ENCODE measurements at regions not wholly inside any gene's neighbourhood (a gene's known extent, or its start where the extent isn't known, plus 50 kb on each side); places are given as distances from the start of the nearest gene placed in this dataset.
"Not testable (repeated sequence)": the region's sequence is repeated elsewhere in the genome, so short reads cannot be mapped to it uniquely, and the experiment has no call there.

DNA sequence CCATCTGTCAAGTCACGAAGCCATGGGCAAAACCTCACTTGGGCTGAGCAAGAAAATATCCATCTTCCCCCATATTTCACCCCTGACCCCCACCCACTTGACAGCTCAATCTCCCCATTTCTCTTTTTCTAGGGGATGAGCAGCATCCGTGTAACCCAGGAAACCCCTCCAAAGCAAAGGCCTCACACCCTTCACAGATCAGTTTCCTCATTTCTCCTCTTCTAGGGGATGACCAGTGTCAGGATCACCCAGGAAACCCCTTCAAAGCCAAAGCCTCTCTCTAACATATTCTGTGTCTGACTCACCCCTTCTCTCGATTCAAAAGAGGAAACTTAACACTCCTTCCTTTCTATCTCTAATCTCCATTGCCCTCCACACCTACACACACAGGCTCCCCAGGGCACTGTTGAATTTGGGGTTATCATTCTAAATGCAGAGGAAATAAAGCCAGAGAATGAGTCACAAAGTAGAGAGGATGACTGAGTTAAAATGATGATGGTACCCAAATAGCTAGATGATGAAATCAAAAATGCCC lies 439.7 kb downstream of the BUD13 start:
- ATAC-seq (ENCODE audit: low read depth in 2 of 2) (no peak), DNase-seq (no peak)
- Mint-ChIP-seq H3K4me3 (no peak overlapping the region), H3K27ac (no peak overlapping the region), H3K9me3 (peaks cover 0 to 17% (median 5%) of the 10 kb centered on the region in 7 donors), H3K27me3 (peaks cover 0 to 16% (median 13%) of the 10 kb centered on the region in 3 donors), H3K4me1 (no peaks in the 10 kb centered on the region), H3K36me3 (peaks cover 0 to 7% of the 10 kb centered on the region in 2 donors)

DNA sequence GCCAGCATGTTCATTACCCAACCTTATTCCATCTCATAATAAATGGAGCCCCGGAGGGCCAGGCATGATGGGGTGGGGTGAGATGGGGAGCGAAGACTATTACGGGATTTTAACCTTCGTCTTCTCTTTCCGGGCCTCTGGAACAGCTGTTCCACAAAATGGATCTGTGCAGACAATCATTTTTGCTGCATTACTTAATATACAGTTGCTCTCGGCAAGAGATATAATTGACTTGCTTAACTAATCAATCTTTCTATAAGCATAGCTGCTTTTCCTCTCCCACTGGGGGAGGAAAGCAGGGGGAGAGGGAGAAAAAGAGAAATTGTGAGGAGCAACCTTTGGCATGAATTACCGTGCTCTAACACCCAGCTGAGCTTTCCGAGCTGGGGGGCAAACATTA lies 440.4 kb downstream of the BUD13 start:
- Mint-ChIP-seq H3K4me1 (no peaks in the 10 kb centered on the region), H3K27me3 (peaks cover 0 to 16% (median 13%) of the 10 kb centered on the region in 3 donors), H3K9me3 (peaks cover 0 to 10% (median 4%) of the 10 kb centered on the region in 7 donors), H3K4me3 (no peak overlapping the region), H3K36me3 (peaks cover 0 to 7% of the 10 kb centered on the region in 2 donors), H3K27ac (no peak overlapping the region)
- DNase-seq (no peak), ATAC-seq (ENCODE audit: low read depth in 2 of 2) (no peak)

DNA sequence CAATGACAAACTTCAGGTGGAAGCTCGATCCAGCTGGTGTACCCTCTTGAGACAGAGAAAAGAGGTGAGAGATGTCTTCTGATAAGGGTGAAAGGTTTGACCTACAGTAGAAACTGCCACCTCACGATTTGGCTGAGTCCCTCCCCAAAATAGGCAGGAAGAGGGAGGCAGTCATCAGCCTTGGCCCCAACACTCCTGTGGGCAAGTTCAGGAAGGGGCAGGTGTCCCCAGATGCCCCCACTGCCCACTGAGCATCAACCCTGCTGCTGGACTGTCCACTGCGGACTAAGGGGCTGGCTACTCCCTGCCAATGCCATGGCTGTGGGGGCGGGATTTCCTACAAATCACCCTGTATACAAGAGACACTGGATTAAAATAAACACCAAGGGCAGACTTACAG lies 441.4 kb downstream of the BUD13 start:
- Mint-ChIP-seq H3K36me3 (no peaks in the 10 kb centered on the region), H3K4me3 (no peak overlapping the region), H3K27ac (peak overlapping the region in 1 of 6 donors; percentile 80), H3K27me3 (peaks cover 0 to 13% (median 9%) of the 10 kb centered on the region in 3 donors), H3K4me1 (no peaks in the 10 kb centered on the region), H3K9me3 (peaks cover 0 to 8% (median 2%) of the 10 kb centered on the region in 7 donors)
- DNase-seq (no peak), ATAC-seq (ENCODE audit: low read depth in 2 of 2) (no peak)

DNA sequence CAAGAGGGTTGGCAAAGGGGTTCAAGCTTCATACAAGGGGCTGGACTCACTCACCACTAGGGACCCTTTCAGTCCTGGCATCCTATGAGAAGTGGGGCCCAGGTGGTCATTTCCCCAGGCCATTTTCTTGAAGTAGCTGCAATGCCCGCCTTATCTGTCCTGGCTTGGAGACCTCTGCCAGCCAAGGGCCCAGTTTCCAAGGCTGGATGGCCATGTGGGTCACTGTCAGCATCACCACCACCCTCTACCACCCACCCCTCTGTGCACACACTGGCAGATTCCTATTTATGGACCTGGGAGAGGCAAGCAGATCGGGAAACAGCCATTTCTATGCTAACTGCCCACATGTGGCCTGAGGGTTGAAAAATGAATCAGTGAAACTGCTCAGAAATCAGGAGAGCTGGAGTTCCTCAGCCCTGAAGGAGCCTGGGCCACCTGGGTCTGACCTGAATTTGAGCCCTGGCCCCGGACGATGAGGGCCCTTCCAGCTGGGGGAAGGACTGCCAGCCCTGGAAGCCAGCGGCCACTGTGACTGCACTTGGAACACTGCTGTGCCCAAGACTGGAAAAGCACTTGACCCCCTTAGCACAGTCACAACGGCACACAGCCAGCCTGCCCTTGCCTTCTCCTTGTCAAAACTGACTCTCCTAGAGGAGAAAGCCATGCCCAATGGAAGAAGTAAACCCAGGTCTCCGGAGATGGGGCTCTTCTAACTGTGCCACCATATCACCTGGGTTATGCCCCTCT lies 442.2 kb downstream of the BUD13 start:
- H3K27ac Mint-ChIP-seq, result no peak overlapping the region
- peaks cover 0 to 13% (median 9%) of the 10 kb centered on the region in 3 donors for H3K27me3 Mint-ChIP-seq

DNA sequence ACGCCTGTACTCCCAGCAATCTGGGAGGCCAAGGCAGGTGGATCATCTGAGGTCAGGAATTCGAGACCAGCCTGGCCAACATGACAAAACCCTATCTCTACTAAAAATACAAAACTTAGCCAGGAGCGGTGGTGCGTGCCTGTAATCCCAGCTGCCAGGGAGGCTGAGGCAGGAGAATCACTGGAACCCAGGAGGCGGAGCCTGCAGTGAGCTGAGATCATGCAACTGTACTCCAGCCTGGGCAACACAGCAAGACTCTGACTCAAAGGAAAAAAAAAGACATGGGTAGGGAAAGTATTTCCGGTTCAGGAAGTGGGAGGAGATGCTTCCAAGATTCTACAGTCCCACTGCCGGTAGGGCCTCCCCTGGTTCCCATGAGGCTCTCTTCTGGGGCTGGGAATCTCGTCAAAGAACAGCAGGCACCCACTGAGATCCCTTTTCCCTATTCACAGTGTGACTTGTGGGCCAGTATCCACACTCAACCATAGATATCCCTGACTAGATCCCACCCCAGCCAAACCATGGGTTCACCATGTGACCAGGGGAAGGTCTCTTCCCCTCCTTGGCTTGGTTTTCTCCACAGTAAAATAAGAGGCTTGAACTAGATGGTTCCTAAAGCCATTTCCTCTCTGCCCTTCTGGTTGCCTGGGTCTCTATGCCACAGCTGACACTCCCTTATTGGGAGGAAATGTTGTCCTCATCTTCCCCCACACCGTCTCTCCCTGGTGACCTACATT lies 443.3 kb downstream of the BUD13 start:
- Mint-ChIP-seq H3K27me3 (peaks cover 0 to 12% (median 9%) of the 10 kb centered on the region in 3 donors), H3K9me3 (peaks cover 0 to 8% (median 1%) of the 10 kb centered on the region in 7 donors), H3K4me1 (no peaks in the 10 kb centered on the region), H3K4me3 (no peak overlapping the region), H3K27ac (peak overlapping the region in 1 of 6 donors; percentile 30), H3K36me3 (no peaks in the 10 kb centered on the region)
- DNase-seq (no peak), ATAC-seq (ENCODE audit: low read depth in 2 of 2) (no peak)

More for the DNA sequence above, 442.2 kb downstream of the BUD13 start:
- Mint-ChIP-seq H3K4me1 (no peaks in the 10 kb centered on the region), H3K9me3 (peaks cover 0 to 8% (median 1%) of the 10 kb centered on the region in 7 donors), H3K4me3 (no peak overlapping the region), H3K36me3 (no peaks in the 10 kb centered on the region)
- DNase-seq (no peak), ATAC-seq (ENCODE audit: low read depth in 2 of 2) (no peak)

DNA sequence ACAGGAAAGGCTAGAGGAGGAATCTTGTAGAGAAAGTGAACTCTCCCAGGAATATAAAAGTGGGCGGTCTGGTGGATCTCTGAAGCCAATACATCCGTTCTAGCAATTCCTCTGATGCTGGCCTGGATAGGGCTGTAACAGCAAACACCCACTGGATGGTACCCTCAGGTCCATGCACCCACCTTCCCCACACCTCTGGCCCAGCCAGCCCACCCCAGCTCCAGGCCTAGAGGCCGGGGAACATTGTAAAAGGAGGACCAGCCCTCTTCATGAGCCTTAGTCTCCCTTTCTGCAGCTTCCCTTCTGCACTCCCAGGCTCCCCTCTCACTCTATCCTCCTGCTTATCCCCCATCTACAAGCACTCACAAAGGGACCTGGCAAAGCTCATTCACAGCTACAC lies 443.9 kb downstream of the BUD13 start:
- Mint-ChIP-seq H3K27ac (peak overlapping the region in 1 of 6 donors; percentile 30), H3K36me3 (no peaks in the 10 kb centered on the region), H3K4me3 (peak overlapping the region in 1 of 8 donors; percentile 33), H3K9me3 (peaks cover 0 to 8% (median 1%) of the 10 kb centered on the region in 7 donors), H3K27me3 (peaks cover 0 to 9% (median 8%) of the 10 kb centered on the region in 3 donors), H3K4me1 (no peaks in the 10 kb centered on the region)
- ATAC-seq (ENCODE audit: low read depth in 2 of 2) (no peak), DNase-seq (no peak)

DNA sequence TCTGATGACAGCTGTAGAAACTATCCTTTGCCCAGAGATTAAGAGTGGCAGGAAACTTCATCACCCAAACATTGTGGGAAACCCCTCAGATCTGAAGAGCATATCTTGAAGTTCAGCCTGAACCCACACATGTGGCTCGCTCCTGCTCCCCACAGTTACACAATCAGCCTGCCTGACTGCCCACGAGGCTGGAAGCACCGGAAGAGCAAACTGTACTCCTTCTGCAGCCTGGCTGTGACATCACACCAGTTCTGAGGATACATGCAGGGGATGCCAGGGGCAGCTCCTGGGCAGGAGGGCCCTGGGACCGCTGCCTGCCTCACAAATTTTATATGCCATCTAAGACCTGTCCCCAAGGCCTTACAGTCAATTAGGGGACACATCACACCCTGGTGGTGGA lies 444.4 kb downstream of the BUD13 start:
- no peak overlapping the region for H3K27ac Mint-ChIP-seq
- H3K4me1 Mint-ChIP-seq, result no peaks in the 10 kb centered on the region
- no peak overlapping the region for H3K4me3 Mint-ChIP-seq
- H3K9me3 Mint-ChIP-seq, result peaks cover 0 to 8% (median 1%) of the 10 kb centered on the region in 7 donors
- ATAC-seq (ENCODE audit: low read depth in 2 of 2), result no peak
- peaks cover 0 to 9% (median 8%) of the 10 kb centered on the region in 3 donors for H3K27me3 Mint-ChIP-seq
- DNase-seq, result no peak
- no peaks in the 10 kb centered on the region for H3K36me3 Mint-ChIP-seq

DNA sequence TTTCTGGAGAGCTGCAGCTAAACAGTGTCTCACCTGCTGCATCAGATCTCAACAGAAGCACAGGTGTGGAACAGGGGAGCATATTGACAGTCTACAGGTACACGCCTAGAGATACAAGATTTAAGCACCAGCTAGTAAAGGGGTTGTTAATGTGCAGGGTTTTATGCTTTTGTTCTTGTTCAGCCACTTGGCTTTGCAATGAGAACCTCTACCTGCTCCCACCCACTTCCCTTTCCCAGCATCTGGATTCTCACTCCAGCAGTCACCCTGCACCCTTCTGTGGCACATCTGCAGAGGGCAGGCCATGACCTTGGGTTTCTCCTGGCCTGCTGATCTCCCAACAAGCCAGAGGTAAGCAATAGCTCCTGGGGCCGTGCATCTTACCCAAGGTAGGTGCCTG lies 446.6 kb downstream of the BUD13 start:
- Mint-ChIP-seq H3K4me3 (no peak overlapping the region), H3K9me3 (peaks cover 0 to 12% (median 2%) of the 10 kb centered on the region in 7 donors), H3K27ac (no peak overlapping the region), H3K27me3 (peaks cover 0 to 9% (median 8%) of the 10 kb centered on the region in 3 donors), H3K4me1 (no peaks in the 10 kb centered on the region), H3K36me3 (no peaks in the 10 kb centered on the region)
- ATAC-seq (ENCODE audit: low read depth in 2 of 2) (no peak), DNase-seq (no peak)

DNA sequence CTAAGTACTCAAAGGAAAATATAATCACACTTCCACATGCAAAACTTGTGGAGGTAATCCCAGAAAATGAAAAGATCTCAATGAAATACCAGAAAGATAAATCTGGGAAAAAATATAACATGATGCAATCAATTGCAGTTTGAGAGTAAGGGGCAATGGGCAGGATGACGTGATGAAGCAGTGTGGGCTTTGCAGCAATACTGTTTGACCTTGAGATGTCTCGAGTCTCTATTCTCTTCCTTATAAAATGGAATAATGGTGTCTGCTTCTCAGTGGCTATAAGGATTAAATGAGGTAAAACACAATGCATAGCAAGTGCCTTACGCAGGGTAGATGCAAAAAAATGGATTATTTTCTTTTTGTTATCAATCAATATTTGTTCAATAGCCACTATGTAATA lies 447.5 kb downstream of the BUD13 start:
- Mint-ChIP-seq H3K9me3 (peaks cover 0 to 12% (median 4%) of the 10 kb centered on the region in 7 donors), H3K27me3 (peaks cover 0 to 9% (median 8%) of the 10 kb centered on the region in 3 donors), H3K36me3 (no peaks in the 10 kb centered on the region), H3K4me1 (no peaks in the 10 kb centered on the region), H3K27ac (no peak overlapping the region), H3K4me3 (no peak overlapping the region)
- ATAC-seq (ENCODE audit: low read depth in 2 of 2) (no peak), DNase-seq (no peak)

DNA sequence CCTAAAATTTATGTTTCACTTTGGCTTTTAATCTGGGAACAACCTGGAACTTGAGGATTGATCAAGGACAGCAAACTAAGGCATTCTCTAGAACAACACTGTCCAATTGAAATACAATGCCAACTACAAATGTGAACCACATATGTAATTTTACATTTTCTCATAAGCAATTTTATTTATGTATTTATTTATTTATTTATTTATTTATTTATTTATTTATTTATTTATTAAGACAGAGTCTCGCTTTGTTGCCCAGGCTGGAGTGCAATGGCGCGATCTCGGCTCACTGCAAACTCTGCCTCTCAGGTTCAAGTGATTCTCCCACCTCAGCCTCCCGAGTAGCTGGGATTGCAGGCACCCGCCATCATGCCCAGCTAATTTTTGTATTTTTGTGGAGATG lies 448.7 kb downstream of the BUD13 start:
- peaks cover 0 to 12% (median 4%) of the 10 kb centered on the region in 7 donors for H3K9me3 Mint-ChIP-seq
- not testable (repeated sequence) for H3K27ac Mint-ChIP-seq; DNase-seq; H3K4me1 Mint-ChIP-seq; H3K4me3 Mint-ChIP-seq; ATAC-seq (ENCODE audit: low read depth in 2 of 2); H3K27me3 Mint-ChIP-seq; H3K36me3 Mint-ChIP-seq

DNA sequence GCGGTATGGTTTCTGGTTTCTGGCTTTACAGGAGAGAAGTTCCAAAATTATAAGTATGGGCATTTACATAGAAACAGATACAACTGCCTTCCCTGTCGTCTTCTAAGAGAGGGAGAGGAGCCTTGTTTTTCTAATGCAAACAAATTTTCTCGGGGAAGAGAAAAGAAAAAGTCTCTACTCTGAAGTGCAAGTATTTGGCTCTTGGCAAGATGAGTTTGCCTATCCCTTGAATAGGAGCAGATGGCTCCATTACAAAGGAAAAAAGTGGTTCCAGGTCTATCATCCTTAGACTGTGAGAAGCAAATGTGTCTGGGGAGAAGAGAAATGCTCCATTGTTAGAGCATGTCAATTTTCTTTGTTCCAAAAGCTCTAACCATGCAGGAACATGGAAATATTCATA lies 455.6 kb downstream of the BUD13 start:
- Mint-ChIP-seq H3K4me1 (no peaks in the 10 kb centered on the region), H3K9me3 (peaks cover 0 to 27% (median 4%) of the 10 kb centered on the region in 7 donors), H3K27me3 (peaks cover 8 to 40% (median 17%) of the 10 kb centered on the region in 3 donors), H3K27ac (no peak overlapping the region), H3K36me3 (no peaks in the 10 kb centered on the region), H3K4me3 (no peak overlapping the region)
- ATAC-seq (ENCODE audit: low read depth in 2 of 2) (no peak), DNase-seq (no peak)

DNA sequence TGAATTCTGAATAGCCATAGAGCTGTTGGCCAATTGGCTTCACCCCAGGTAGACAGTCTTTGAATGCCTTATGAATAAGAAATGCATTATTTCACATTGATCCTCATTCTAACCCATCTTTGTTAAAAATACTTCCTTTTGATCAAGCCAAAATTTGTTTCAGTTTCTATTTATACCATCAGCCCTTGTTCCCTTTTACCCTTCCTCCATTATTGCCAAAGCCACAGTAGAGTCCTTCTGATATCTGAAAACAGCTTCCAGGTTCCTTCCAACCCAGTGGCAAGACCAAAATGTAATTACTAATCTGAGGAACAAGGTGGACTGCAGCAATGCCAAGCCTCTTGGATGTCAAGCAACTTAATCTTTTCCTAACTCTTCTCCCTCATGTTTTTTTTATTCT lies 458.8 kb downstream of the BUD13 start:
- Mint-ChIP-seq H3K4me1 (no peaks in the 10 kb centered on the region), H3K4me3 (no peak overlapping the region), H3K9me3 (peaks cover 0 to 15% (median 2%) of the 10 kb centered on the region in 7 donors), H3K36me3 (no peaks in the 10 kb centered on the region), H3K27me3 (peaks cover 12 to 51% (median 28%) of the 10 kb centered on the region in 3 donors), H3K27ac (peak overlapping the region in 1 of 6 donors; percentile 8)
- ATAC-seq (ENCODE audit: low read depth in 2 of 2), result no peak
- DNase-seq, result no peak

DNA sequence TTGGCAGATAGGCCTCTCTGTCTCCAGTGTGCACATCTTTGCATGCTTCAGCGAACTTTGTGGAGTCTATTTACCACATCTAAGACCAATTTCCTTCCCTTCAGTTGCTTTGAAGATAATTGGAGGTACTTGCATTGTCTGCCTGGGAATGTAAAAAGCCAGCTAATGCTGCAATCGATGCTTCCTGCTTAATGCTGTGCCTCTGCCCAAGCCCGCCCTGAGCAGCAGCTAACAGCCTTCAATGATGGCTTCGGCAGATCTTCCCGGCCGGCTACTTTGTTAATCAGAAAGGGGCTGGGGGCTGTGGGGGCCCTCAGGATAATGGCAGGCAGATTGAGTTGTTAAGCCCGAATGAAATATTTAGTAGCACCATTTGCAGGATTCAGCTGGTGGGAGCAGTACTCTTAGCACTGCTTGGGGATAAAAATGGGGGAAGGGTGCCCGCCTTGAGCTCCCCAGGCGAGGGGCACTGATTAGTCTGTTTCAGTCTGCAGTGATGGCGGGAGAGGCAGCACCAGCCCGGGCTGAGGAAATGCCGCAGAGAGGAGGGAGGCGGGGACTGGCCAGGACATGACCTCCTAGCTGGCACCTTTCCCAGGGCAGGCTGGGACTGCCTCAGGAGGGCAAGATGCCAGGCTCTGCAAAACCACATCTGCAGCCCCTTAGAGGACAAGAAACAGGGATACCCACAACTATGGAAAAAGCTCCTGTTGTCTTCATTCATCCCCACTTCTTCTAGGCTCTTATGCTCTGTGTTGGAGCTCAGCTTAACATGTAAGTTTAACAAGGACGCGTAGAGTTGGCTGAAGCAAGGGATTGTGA lies 460.0 kb downstream of the BUD13 start:
- no peak overlapping the region for H3K27ac Mint-ChIP-seq
- H3K9me3 Mint-ChIP-seq, result peaks cover 0 to 7% (median 2%) of the 10 kb centered on the region in 7 donors
- peaks cover 12 to 51% (median 28%) of the 10 kb centered on the region in 3 donors for H3K27me3 Mint-ChIP-seq

More for the DNA sequence above, 460.0 kb downstream of the BUD13 start:
- Mint-ChIP-seq H3K4me1 (no peaks in the 10 kb centered on the region), H3K4me3 (no peak overlapping the region), H3K36me3 (no peaks in the 10 kb centered on the region)
- ATAC-seq (ENCODE audit: low read depth in 2 of 2) (no peak), DNase-seq (no peak)
